Thyroid gland (tissue), 4 donors: ENCODE measurements at regions not wholly inside any gene's neighbourhood (a gene's known extent, or its start where the extent isn't known, plus 50 kb on each side); places are given as distances from the start of the nearest gene placed in this dataset.

Experiments
- DNase-seq, 2 donors: peaks; one replicate each; pipeline ENCODE4 v3.0.0-alpha.2; 2019
- H3K27ac ChIP-seq, 3 donors: fragments of 200-600 bp; sonication (generic); 1 replicate in 2 of 3; 2 replicates in 1 of 3; pipeline ENCODE4 v1.5.1; 2016 to 2019; ENCODE audit warnings: mild to moderate bottlenecking in 1 of 3, moderate library complexity in 1 of 3
- H3K27me3 ChIP-seq: fragments of 200-600 bp; sonication (generic); one replicate; pipeline ENCODE4 v1.5.1; 2019
- H3K36me3 ChIP-seq, 2 donors: fragments of 200-600 bp; sonication (generic); one replicate each; pipeline ENCODE4 v1.5.1; 2016 to 2019
- H3K4me1 ChIP-seq, 2 donors: fragments of 200-600 bp; sonication (generic); one replicate each; pipeline ENCODE4 v1.5.1; 2017 to 2019
- H3K4me3 ChIP-seq, 3 donors: fragments of 200-600 bp; sonication (generic); replicated peaks in 1 of 3; 1 replicate in 2 of 3; 2 replicates in 1 of 3; pipeline ENCODE4 v1.5.1; 2016; ENCODE audit warnings: mild to moderate bottlenecking in 1 of 3
- H3K9me3 ChIP-seq: fragments of 200-600 bp; sonication (generic); one replicate; pipeline ENCODE4 v1.5.1; 2017
- CTCF ChIP-seq, 6 experiments: fragments of 200-600 bp in 3 of 6; fragments of 450-650 bp in 3 of 6; sonication (generic) in 3 of 6; IDR thresholded peaks; one replicate each; pipeline ENCODE4 v1.5.1; 2016 to 2019; ENCODE audit warnings: antibody characterized with exemption in 6 of 6, mild to moderate bottlenecking in 2 of 6, inconsistent platforms in 1 of 6, moderate library complexity in 1 of 6
- POLR2A ChIP-seq, 2 donors: fragments of 450-650 bp; IDR thresholded peaks; one replicate each; pipeline ENCODE4 v1.6.1; 2017; ENCODE audit warnings: antibody characterized with exemption in 2 of 2, mild to moderate bottlenecking in 2 of 2, moderate library complexity in 1 of 2
- WGBS, 2 donors: methylation state at CpG; one replicate each; pipeline ENCODE4 v1.1.5; 2017; 5-methylcytosine and 5-hydroxymethylcytosine counted together
- intact Hi-C: fragments of 100-400 bp; cut with DNase I; formaldehyde crosslinking; loops from one replicate; pipeline ENCODE4 v1.15.1; 2023

GRCh38 chr6:167506443-167507301 is 181.8 kb downstream of the TTLL2 start:
- Histone ChIP-seq H3K27me3 (no peaks in the 10 kb centered on the region), H3K36me3 (no peaks in the 10 kb centered on the region), H3K4me1 (no peaks in the 10 kb centered on the region), H3K4me3 (no peak overlapping the region), H3K9me3 (no peaks in the 10 kb centered on the region), H3K27ac (no peak overlapping the region)
- no peak for TF ChIP-seq POLR2A (IDR thresholded peaks at IDR 0.05)
- TF ChIP-seq CTCF (IDR thresholded peaks at IDR 0.05), result no peak
- WGBS, 2 donors, result 69 to 76% methylated on average over 25 of the region's 25 CpGs
- intact Hi-C loops, result no loop called here
- no peak for DNase-seq

GRCh38 chr6:167507376-167507945 is 182.6 kb downstream of the TTLL2 start:
- 90 to 94% methylated on average over 15 of the region's 15 CpGs for WGBS, 2 donors
- no peaks in the 10 kb centered on the region for H3K9me3 ChIP-seq
- H3K4me3 ChIP-seq, result no peak overlapping the region
- H3K27me3 ChIP-seq, result no peaks in the 10 kb centered on the region
- no peak overlapping the region for H3K27ac ChIP-seq
- intact Hi-C loops, result no loop called here
- H3K4me1 ChIP-seq, result no peaks in the 10 kb centered on the region
- no peaks in the 10 kb centered on the region for H3K36me3 ChIP-seq
- no peak for DNase-seq
- TF ChIP-seq CTCF (IDR thresholded peaks at IDR 0.05), result no peak
- no peak for TF ChIP-seq POLR2A (IDR thresholded peaks at IDR 0.05)

- TF ChIP-seq CTCF (IDR thresholded peaks at IDR 0.05) (no peak), POLR2A (IDR thresholded peaks at IDR 0.05) (no peak)
- H3K36me3 ChIP-seq, result no peaks in the 10 kb centered on the region
- no peaks in the 10 kb centered on the region for H3K27me3 ChIP-seq
- no peak overlapping the region for H3K4me3 ChIP-seq
- no peaks in the 10 kb centered on the region for H3K9me3 ChIP-seq
- intact Hi-C loops, result no loop called here
- WGBS, 2 donors, result 78 to 83% methylated on average over 24 to 29 of the region's 29 CpGs
- H3K27ac ChIP-seq, result no peak overlapping the region
- no peaks in the 10 kb centered on the region for H3K4me1 ChIP-seq
- DNase-seq, result no peak
Measured at GRCh38 chr6:167508919-167509852, 184.3 kb downstream of the TTLL2 start.

GRCh38 chr6:167509853-167510220 is 185.0 kb downstream of the TTLL2 start:
- intact Hi-C loops, result no loop called here
- 86 to 87% methylated on average over 10 of the region's 10 CpGs for WGBS, 2 donors
- TF ChIP-seq POLR2A (IDR thresholded peaks at IDR 0.05) (no peak), CTCF (IDR thresholded peaks at IDR 0.05) (no peak)
- no peaks in the 10 kb centered on the region for H3K27me3 ChIP-seq
- no peak overlapping the region for H3K4me3 ChIP-seq
- H3K36me3 ChIP-seq, result no peaks in the 10 kb centered on the region
- no peak for DNase-seq
- no peaks in the 10 kb centered on the region for H3K9me3 ChIP-seq
- no peaks in the 10 kb centered on the region for H3K4me1 ChIP-seq
- H3K27ac ChIP-seq, result no peak overlapping the region
